OCI-LY7 (cell line): ENCODE measurements at regions not wholly inside any gene's neighbourhood (a gene's known extent, or its start where the extent isn't known, plus 50 kb on each side); places are given as distances from the start of the nearest gene placed in this dataset.

Experiments used
- BruUV-seq: library from RNA; stranded (reverse); fragments of 400-500 nt; replicated peaks from 2 replicates; lab custom pipeline; 2021; lab: Mats Ljungman, UMichigan
- CTCF ChIA-PET: fragments of 300-600 bp; sonication (Branson Sonifier 250); formaldehyde crosslinking; loops from one replicate; lab custom pipeline; 2022; ENCODE audit warnings: antibody characterized with exemption; ENCODE audit not compliant: unreplicated experiment; lab: Charles Lee
- POLR2A ChIA-PET: fragments of 300-600 bp; sonication (Branson Sonifier 250); formaldehyde crosslinking; loops from one replicate; lab custom pipeline; 2022; ENCODE audit warnings: antibody characterized with exemption; lab: Charles Lee
- DNase-seq: peaks from one replicate; pipeline ENCODE4 v3.0.0-alpha.2; 2015; ENCODE audit warnings: low spot score
- H2AFZ ChIP-seq: fragments of 200-600 bp; sonication (generic), shearing (Covaris generic); 2 replicates; pipeline ENCODE4 v1.6.1; 2014; ENCODE audit warnings: mild to moderate bottlenecking, antibody characterized with exemption, low read length, moderate library complexity
- H3K27ac ChIP-seq: fragments of 200-600 bp; sonication (generic); 2 replicates; pipeline ENCODE4 v1.5.1; 2014; ENCODE audit warnings: mixed run types, low read depth, mild to moderate bottlenecking, moderate library complexity, low read length, inconsistent platforms; ENCODE audit not compliant: poor library complexity, severe bottlenecking
- H3K36me3 ChIP-seq: fragments of 200-600 bp; sonication (generic); 2 replicates; pipeline ENCODE4 v1.6.1; 2014; ENCODE audit warnings: mild to moderate bottlenecking, antibody characterized with exemption, low read length, moderate library complexity, mixed read lengths; ENCODE audit not compliant: insufficient read depth
- H3K4me1 ChIP-seq: fragments of 200-600 bp; sonication (generic); 2 replicates; pipeline ENCODE4 v1.5.1; 2014; ENCODE audit warnings: mild to moderate bottlenecking, low read length; ENCODE audit not compliant: insufficient read depth, poor library complexity, severe bottlenecking
- H3K4me2 ChIP-seq: fragments of 200-600 bp; sonication (generic); 2 replicates; pipeline ENCODE4 v1.6.1; 2014; ENCODE audit warnings: mild to moderate bottlenecking, low read length
- H3K4me3 ChIP-seq: fragments of 200-600 bp; sonication (generic); 2 replicates; pipeline ENCODE4 v1.5.1; 2014; ENCODE audit warnings: mild to moderate bottlenecking, low read depth, low read length; ENCODE audit not compliant: poor library complexity, severe bottlenecking
- H3K79me2 ChIP-seq: fragments of 200-600 bp; sonication (generic); 2 replicates; pipeline ENCODE4 v1.6.1; 2016; ENCODE audit warnings: low read depth, mild to moderate bottlenecking, low read length, moderate library complexity, mixed read lengths; ENCODE audit not compliant: insufficient read depth
- H3K9me2 ChIP-seq: fragments of 200-600 bp; sonication (generic); 2 replicates; pipeline ENCODE4 v1.6.1; 2016; ENCODE audit warnings: mild to moderate bottlenecking, low read length, mixed read lengths; ENCODE audit not compliant: insufficient read depth
- H3K9me3 ChIP-seq: fragments of 200-600 bp; sonication (generic); 2 replicates; pipeline ENCODE4 v1.6.1; 2014; ENCODE audit warnings: mild to moderate bottlenecking, mixed run types, low read length, mixed read lengths
- H4K20me1 ChIP-seq: fragments of 200-600 bp; sonication (generic); 2 replicates; pipeline ENCODE4 v1.6.1; 2014; ENCODE audit warnings: mild to moderate bottlenecking, antibody characterized with exemption, low read length, moderate library complexity, mixed read lengths; ENCODE audit not compliant: insufficient read depth
- EZH2phosphoT487 ChIP-seq: fragments of 200-600 bp; sonication (generic); IDR thresholded peaks from 2 replicates; pipeline ENCODE4 v1.6.1; 2018; ENCODE audit warnings: low read depth, borderline replicate concordance, mild to moderate bottlenecking, mixed run types, antibody characterized with exemption, low read length, moderate library complexity, mixed read lengths
- intact Hi-C: fragments of 100-400 bp; cut with micrococcal nuclease; formaldehyde crosslinking; loops from one replicate; pipeline ENCODE4 v1.10.0; 2022; ENCODE audit not compliant: unreplicated experiment
- TF ChIP-seq, protein P1 (sequence below): fragments of 200-600 bp; sonication (generic); conservative IDR thresholded peaks from 2 replicates; pipeline ENCODE4 v1.5.1; 2014; ENCODE audit warnings: mild to moderate bottlenecking, antibody characterized with exemption, low read length, moderate library complexity, mixed read lengths

GRCh38 chr10:84583501-84583900, 255.1 kb downstream of the CCSER2 start:
- intact Hi-C loops = no loop called here
- ChIA-PET POLR2A (no interaction called here), CTCF (no interaction called here)
- H2AFZ ChIP-seq = no peak overlapping the region
- no peak overlapping the region for H3K27ac ChIP-seq
- TF ChIP-seq EZH2phosphoT487 = no peak
- TF ChIP-seq, protein P1, sequence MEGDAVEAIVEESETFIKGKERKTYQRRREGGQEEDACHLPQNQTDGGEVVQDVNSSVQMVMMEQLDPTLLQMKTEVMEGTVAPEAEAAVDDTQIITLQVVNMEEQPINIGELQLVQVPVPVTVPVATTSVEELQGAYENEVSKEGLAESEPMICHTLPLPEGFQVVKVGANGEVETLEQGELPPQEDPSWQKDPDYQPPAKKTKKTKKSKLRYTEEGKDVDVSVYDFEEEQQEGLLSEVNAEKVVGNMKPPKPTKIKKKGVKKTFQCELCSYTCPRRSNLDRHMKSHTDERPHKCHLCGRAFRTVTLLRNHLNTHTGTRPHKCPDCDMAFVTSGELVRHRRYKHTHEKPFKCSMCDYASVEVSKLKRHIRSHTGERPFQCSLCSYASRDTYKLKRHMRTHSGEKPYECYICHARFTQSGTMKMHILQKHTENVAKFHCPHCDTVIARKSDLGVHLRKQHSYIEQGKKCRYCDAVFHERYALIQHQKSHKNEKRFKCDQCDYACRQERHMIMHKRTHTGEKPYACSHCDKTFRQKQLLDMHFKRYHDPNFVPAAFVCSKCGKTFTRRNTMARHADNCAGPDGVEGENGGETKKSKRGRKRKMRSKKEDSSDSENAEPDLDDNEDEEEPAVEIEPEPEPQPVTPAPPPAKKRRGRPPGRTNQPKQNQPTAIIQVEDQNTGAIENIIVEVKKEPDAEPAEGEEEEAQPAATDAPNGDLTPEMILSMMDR = no peak
- no peaks in the 10 kb centered on the region for H4K20me1 ChIP-seq
- no peak overlapping the region for H3K4me2 ChIP-seq
- H3K36me3 ChIP-seq = no peaks in the 10 kb centered on the region
- H3K9me3 ChIP-seq = no peaks in the 10 kb centered on the region
- no peak overlapping the region for H3K4me3 ChIP-seq
- no TSS peak for BruUV-seq
- no peaks in the 10 kb centered on the region for H3K79me2 ChIP-seq
- no peak for DNase-seq
- H3K9me2 ChIP-seq = no peaks in the 10 kb centered on the region
- H3K4me1 ChIP-seq = no peaks in the 10 kb centered on the region

- POLR2A ChIA-PET = interaction anchor here (0.7 to 1.2 kb wide), 2 partner anchors 15 to 31 kb away, joined by 3 read pairs; no protein-coding TSS in a partner anchor
Observed at GRCh38 chr10:84587789-84588188, 259.4 kb downstream of the CCSER2 start.

GRCh38 chr10:84588426-84588825, 260.0 kb downstream of the CCSER2 start:
- BruUV-seq = no TSS peak

More at GRCh38 chr10:84587789-84588188, 259.4 kb downstream of the CCSER2 start:
- Histone ChIP-seq H3K36me3 (no peaks in the 10 kb centered on the region), H4K20me1 (no peaks in the 10 kb centered on the region), H3K4me2 (no peak overlapping the region), H3K27ac (no peak overlapping the region), H3K4me3 (no peak overlapping the region), H3K79me2 (no peaks in the 10 kb centered on the region), H2AFZ (no peak overlapping the region), H3K4me1 (no peaks in the 10 kb centered on the region), H3K9me3 (no peaks in the 10 kb centered on the region), H3K9me2 (no peaks in the 10 kb centered on the region)
- no peak for DNase-seq
- TF ChIP-seq, protein P1 = no peak
- TF ChIP-seq EZH2phosphoT487 = no peak
- intact Hi-C loops = no loop called here
- CTCF ChIA-PET = no interaction called here
- BruUV-seq = no TSS peak

More at GRCh38 chr10:84588426-84588825, 260.0 kb downstream of the CCSER2 start:
- Histone ChIP-seq H3K79me2 (no peaks in the 10 kb centered on the region), H3K36me3 (no peaks in the 10 kb centered on the region), H3K4me3 (no peak overlapping the region), H4K20me1 (no peaks in the 10 kb centered on the region), H3K4me2 (no peak overlapping the region), H3K9me3 (no peaks in the 10 kb centered on the region), H3K4me1 (no peaks in the 10 kb centered on the region), H3K9me2 (no peaks in the 10 kb centered on the region), H3K27ac (no peak overlapping the region), H2AFZ (no peak overlapping the region)
- DNase-seq = no peak
- CTCF ChIA-PET = no interaction called here
- POLR2A ChIA-PET = interaction anchor here (1.2 kb wide), 1 partner anchor 31 kb away, joined by 3 read pairs; no protein-coding TSS in a partner anchor
- intact Hi-C loops = no loop called here
- TF ChIP-seq, protein P1 = no peak
- TF ChIP-seq EZH2phosphoT487 = no peak
